ENCODE measurements at regions not wholly inside any gene's neighbourhood (a gene's known extent, or its start where the extent isn't known, plus 50 kb on each side); places are given as distances from the start of the nearest gene placed in this dataset.
"Not testable (repeated sequence)": the region's sequence is repeated elsewhere in the genome, so short reads cannot be mapped to it uniquely, and the experiment has no call there.

DNA sequence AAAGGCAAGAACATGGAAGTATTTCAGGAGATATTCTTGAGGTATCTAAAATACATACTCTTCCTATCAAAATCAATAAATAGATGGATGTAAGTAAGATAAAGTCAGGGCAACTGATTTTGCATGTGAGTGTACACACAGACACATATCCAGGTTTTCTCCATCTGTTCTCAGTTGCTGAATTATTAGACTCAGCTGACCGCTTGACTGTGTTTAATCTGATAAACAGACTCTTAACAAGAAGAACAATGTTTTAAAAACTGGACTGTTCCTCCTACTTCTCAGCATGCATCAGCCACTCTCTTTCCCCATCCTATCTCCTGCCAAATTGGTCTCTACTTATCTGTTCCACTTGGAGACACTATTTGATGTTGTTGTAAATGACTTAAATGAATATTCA is 73.5 kb downstream of the GOLGA8G start:
- no peak for DNase-seq

DNA sequence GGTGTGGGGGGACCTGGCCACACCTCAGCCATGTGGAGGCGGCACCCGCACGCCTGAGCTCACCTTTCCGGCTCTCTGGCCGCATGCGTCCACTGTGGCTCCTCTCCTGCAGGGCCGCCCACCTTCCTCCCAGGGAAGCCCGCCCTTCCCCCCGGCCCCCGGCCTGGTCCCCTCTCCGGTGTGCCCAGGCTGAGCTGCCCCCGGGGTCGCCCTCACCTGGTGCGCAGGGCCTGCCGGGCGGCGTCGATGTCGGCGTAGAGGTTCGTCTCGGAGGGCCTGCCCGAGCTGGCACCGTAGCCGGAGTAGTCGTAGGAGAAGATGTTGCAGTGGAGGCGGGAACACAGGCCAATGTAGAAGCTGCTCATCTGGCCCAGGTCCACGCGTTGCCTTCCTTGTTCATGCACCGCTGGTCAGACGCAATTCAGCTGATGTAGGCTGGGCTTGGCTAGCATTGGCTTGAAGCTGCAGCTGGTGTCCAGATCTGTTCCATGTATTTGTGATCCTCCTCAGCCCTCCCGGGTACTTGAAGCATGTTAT is 75.3 kb downstream of the GOLGA8G start:
- peak in 1 of 3 donors; percentile 36 for DNase-seq

DNA sequence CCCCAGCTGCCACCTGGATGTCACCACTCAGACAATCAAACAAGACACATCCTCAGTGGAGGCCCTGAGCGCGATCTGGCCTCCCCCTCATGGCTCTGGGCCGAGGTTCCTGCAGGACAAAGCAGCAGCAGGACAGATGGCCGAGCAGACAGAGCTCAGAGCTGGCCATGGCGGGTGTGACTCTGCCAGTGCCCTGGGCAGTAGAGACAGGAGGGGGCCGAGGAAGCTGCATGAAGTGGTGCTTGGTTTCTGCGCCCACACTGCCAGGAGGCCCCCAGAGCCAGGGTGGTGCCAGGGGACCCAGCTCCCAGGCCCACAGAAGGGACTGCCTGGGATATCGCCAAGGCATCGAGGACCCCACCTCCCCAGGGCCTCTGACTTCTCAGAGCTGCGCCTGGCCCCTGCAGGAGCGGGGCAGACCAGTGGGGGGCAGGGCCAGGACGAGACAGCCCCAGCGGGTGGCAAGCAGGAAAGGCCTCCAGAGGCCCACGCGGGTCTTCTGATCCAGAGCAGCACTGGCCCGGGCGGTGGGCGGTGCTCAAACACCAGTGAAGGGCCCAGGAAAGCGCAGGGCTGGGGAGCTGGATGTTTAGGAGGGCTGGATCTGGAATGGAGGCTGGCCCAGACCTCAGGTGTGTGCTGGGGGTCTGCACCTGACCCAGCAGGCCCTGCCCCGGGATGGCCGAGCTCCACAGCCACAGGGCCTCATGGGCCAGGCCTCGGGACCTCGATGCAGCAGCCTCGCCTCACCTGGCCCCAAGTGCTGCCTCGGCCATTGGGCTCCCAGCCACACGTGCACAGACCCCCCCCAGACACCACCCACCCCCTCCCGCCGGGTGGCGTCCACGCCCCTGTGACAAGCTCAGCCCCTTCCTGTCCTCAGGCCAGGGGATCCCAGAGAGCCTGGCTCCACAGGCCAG is 76.0 kb downstream of the GOLGA8G start:
- peak in 1 of 3 donors; percentile 4 for DNase-seq

DNA sequence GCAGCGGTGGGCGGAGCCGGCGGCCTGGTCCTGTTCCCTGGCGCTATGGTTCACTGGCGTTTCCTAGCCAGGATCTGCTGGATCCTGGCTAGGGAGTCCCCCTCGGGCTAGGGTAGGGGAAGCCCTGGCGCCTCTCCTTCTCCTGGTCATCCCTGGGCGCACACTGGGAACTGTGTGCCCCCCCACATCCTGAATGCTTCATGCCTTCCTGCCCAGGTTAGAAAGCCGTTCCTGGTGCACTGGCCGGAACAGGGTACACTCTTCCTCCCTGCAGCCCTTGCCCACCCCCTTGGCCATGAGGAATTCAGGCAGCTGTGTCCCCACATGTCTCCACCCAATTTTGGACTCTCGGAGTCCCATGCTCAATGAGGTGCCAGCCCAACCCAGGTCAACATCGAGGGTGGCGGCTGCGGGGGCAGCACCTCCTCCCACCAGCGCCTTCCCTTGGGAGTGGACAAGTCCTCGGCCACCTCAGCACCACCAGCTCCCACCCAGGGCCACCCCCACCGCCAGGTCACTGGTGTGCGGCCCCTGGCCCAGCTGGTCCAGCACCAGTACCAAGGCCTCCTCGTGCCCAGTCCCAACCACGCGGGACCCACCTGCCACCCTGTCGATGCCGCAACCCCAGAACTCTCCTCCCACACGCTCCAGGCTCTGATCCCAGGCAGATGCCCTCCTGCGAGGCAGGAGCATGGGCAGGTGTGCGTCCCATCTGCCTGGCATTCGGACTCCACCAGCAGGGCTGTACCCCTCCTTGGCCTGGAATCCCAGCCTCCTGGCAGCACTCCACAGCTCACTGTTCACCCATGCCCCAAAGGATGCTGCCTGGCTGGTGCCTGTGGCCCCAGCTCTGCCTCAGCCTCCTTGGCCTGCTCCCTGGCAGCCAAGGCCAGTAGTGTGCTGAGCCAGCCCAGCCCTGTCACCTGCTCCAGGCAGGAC is 77.0 kb downstream of the GOLGA8G start:
- DNase-seq: peak in 1 of 3 donors; percentile 5

DNA sequence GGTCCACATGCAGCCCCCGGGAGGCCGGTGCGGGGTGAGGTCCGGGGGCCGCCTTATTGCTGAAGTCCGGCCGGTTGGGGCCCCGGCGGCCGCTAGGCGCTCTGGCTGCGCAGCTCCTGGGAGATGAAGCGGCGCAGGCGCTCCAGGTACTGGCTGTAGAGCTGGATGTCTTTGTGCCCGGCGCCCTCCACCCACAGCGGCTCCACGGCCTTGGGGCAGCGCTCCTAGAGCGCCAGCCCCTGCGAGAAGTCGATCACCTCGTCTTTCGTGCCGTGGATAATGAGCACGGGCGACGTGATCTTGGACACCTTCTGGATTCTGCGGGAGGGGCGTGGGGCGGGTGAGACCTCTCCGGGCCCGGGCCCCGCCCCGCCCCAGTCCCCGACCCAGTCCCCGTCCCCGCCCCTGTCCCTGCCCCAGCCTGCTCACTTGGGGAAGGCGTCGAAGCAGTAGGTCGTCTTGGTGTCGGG is 76.3 kb downstream of the GOLGA8F start:
- DNase-seq: not testable (repeated sequence)

Measured in muscle of back (tissue), 3 donors.